PC-9 (cell line): ENCODE measurements at regions not wholly inside any gene's neighbourhood (a gene's known extent, or its start where the extent isn't known, plus 50 kb on each side); places are given as distances from the start of the nearest gene placed in this dataset.

Experiments
- BruUV-seq: library from RNA; stranded (reverse); fragments of 400-500 nt; replicated peaks from 2 replicates; lab custom pipeline; 2021; lab: Mats Ljungman, UMichigan
- CTCF ChIA-PET: fragments of 300-600 bp; sonication (Branson Sonifier 250); formaldehyde crosslinking; loops from one replicate; lab custom pipeline; 2022; ENCODE audit warnings: antibody characterized with exemption; lab: Charles Lee
- POLR2A ChIA-PET: fragments of 300-600 bp; sonication (Branson Sonifier 250); formaldehyde crosslinking; loops from one replicate; lab custom pipeline; 2022; ENCODE audit warnings: antibody characterized with exemption; ENCODE audit not compliant: unreplicated experiment; lab: Charles Lee
- DNase-seq, 2 experiments: peaks; one replicate each; pipeline versions ENCODE4 v3.0.0 to v3.0.0-alpha.2; 2015 to 2022; ENCODE audit warnings: mixed read lengths in 1 of 2
- H2AFZ ChIP-seq: fragments of 200-600 bp; sonication (generic); 2 replicates; pipeline ENCODE4 v1.8.1; 2017; ENCODE audit warnings: antibody characterized with exemption
- H3F3A ChIP-seq: fragments of 200-600 bp; sonication (generic); 2 replicates; pipeline ENCODE4 v1.8.1; 2017; ENCODE audit warnings: antibody characterized with exemption, mild to moderate bottlenecking, low read depth; ENCODE audit not compliant: insufficient read depth
- H3K27ac ChIP-seq: fragments of 200-600 bp; sonication (generic); 2 replicates; pipeline ENCODE4 v1.6.1; 2016; ENCODE audit warnings: mixed run types
- H3K27me3 ChIP-seq: fragments of 200-600 bp; sonication (generic); 2 replicates; pipeline ENCODE4 v1.6.1; 2016; ENCODE audit warnings: low read depth, mixed run types; ENCODE audit not compliant: insufficient read depth
- H3K36me3 ChIP-seq: fragments of 200-600 bp; sonication (generic); 2 replicates; pipeline ENCODE4 v1.6.1; 2016; ENCODE audit warnings: low read depth, mixed run types
- H3K4me1 ChIP-seq: fragments of 200-600 bp; sonication (generic); replicated peaks from 2 replicates; pipeline ENCODE4 v1.6.1; 2016; ENCODE audit warnings: mixed run types; ENCODE audit not compliant: insufficient read depth
- H3K4me2 ChIP-seq: fragments of 200-600 bp; sonication (generic); 2 replicates; pipeline ENCODE4 v1.6.1; 2017; ENCODE audit warnings: mixed run types
- H3K4me3 ChIP-seq: fragments of 200-600 bp; sonication (generic); 2 replicates; pipeline ENCODE4 v1.6.1; 2016; ENCODE audit warnings: mixed run types
- H3K79me2 ChIP-seq: fragments of 200-600 bp; sonication (generic); 2 replicates; pipeline ENCODE4 v1.6.1; 2017; ENCODE audit warnings: low read depth, mixed run types
- H3K9me2 ChIP-seq: fragments of 200-600 bp; sonication (generic); 2 replicates; pipeline ENCODE4 v1.8.1; 2017; ENCODE audit warnings: mild to moderate bottlenecking; ENCODE audit not compliant: insufficient read depth
- H3K9me3 ChIP-seq: fragments of 200-600 bp; sonication (generic); 2 replicates; pipeline ENCODE4 v1.8.1; 2016; ENCODE audit warnings: low read depth; ENCODE audit not compliant: insufficient read depth
- H4K20me1 ChIP-seq: fragments of 200-600 bp; sonication (generic); 2 replicates; pipeline ENCODE4 v1.8.1; 2017; ENCODE audit not compliant: insufficient read depth
- CTCF ChIP-seq: fragments of 200-600 bp; sonication (generic); conservative IDR thresholded peaks from 2 replicates; pipeline ENCODE4 v1.6.1; 2017; ENCODE audit warnings: mixed run types, antibody characterized with exemption, mild to moderate bottlenecking, moderate library complexity
- EZH2 ChIP-seq: fragments of 200-600 bp; sonication (generic); IDR thresholded peaks from 2 replicates; pipeline ENCODE4 v1.8.0; 2017; ENCODE audit warnings: antibody characterized with exemption, low read depth
- intact Hi-C: fragments of 100-400 bp; cut with micrococcal nuclease; formaldehyde crosslinking; loops from one replicate; pipeline ENCODE4 v1.10.0; 2022; ENCODE audit not compliant: unreplicated experiment

DNA sequence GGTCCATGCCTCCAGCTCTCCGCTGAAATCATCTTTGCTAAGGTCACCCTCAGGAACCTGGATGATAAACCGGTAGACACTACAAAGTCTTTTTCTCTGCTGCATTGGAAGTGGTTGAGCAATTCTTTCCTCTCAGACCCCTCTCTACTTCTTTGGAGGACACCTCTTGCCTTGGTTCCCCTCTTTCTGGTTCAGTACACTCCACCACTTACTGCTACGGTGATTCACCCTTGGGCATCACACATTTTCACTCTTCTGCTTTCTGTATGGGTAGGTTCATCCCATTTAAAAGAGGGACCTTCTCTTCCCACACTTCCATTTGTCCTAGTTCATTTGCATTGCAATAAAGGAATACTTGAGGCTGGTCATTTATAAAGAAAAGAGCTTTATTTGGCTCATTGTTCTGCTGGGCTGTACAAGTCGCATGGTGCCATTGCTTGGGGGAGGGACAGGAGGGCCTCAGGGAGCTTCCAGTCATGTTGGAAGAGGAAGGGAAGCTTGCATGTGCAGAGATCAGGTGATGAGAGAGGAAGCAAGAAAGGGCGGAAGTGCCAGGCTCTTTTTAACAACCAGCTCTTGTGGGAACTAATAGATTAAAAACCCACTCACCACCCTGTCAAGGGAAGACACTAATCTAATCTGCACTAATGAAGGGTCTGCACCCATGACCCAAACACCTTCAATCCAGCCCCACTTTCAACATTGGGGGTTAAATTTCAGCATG, 149.7 kb upstream of the TMEM170B start:
- H3K36me3 ChIP-seq, result no peaks in the 10 kb centered on the region
- 0 out of 2 replicates have a peak overlapping the region, but pooled peaks have one; percentile 94 for H3K27ac ChIP-seq
- intact Hi-C loops, result no loop called here
- CTCF ChIA-PET, result no interaction called here
- no TSS peak for BruUV-seq
- H3K9me3 ChIP-seq, result no peaks in the 10 kb centered on the region
- no peak overlapping the region for H3K4me3 ChIP-seq
- DNase-seq, result no peak
- TF ChIP-seq CTCF (no peak), EZH2 (no peak)
- H4K20me1 ChIP-seq, result no peaks in the 10 kb centered on the region
- H3K4me1 ChIP-seq, result peaks cover 44% of the 10 kb centered on the region
- H2AFZ ChIP-seq, result no peak overlapping the region
- POLR2A ChIA-PET, result no interaction called here
- H3F3A ChIP-seq, result peaks cover 37% of the 10 kb centered on the region
- H3K4me2 ChIP-seq, result no peak overlapping the region
- H3K9me2 ChIP-seq, result no peaks in the 10 kb centered on the region
- H3K27me3 ChIP-seq, result no peaks in the 10 kb centered on the region
- no peaks in the 10 kb centered on the region for H3K79me2 ChIP-seq

- Histone ChIP-seq H3K9me2 (no peaks in the 10 kb centered on the region), H3K4me3 (no peak overlapping the region), H2AFZ (no peak overlapping the region), H3K4me1 (peaks cover 32% of the 10 kb centered on the region), H4K20me1 (no peaks in the 10 kb centered on the region), H3F3A (peaks cover 25% of the 10 kb centered on the region), H3K79me2 (no peaks in the 10 kb centered on the region), H3K4me2 (no peak overlapping the region), H3K36me3 (no peaks in the 10 kb centered on the region), H3K9me3 (no peaks in the 10 kb centered on the region), H3K27ac (no peak overlapping the region), H3K27me3 (no peaks in the 10 kb centered on the region)
- intact Hi-C loops, result no loop called here
- no peak for TF ChIP-seq EZH2
- TF ChIP-seq CTCF, result no peak
- ChIA-PET POLR2A (interaction anchor here (0.5 kb wide), 1 partner anchor 18 kb away, joined by 5 read pairs; no protein-coding TSS in a partner anchor), CTCF (no interaction called here)
- BruUV-seq, result no TSS peak
- DNase-seq, result no peak
Observed at GRCh38 chr6:11386726-11387125, 150.8 kb upstream of the TMEM170B start.

- Histone ChIP-seq H3K9me3 (no peaks in the 10 kb centered on the region), H3K4me2 (no peak overlapping the region), H3K79me2 (no peaks in the 10 kb centered on the region), H3K4me3 (no peak overlapping the region), H3K4me1 (peaks cover 29% of the 10 kb centered on the region), H3K36me3 (no peaks in the 10 kb centered on the region), H4K20me1 (no peaks in the 10 kb centered on the region), H3F3A (peaks cover 25% of the 10 kb centered on the region), H2AFZ (no peak overlapping the region), H3K9me2 (no peaks in the 10 kb centered on the region), H3K27me3 (no peaks in the 10 kb centered on the region), H3K27ac (no peak overlapping the region)
- no TSS peak for BruUV-seq
- ChIA-PET POLR2A (interaction anchor here (0.5 to 0.6 kb wide), 2 partner anchors 18 to 28 kb away, joined by 5 to 9 read pairs; no protein-coding TSS in a partner anchor), CTCF (no interaction called here)
- DNase-seq, result no peak
- intact Hi-C loops, result no loop called here
- no peak for TF ChIP-seq EZH2
- no peak for TF ChIP-seq CTCF
Observed at GRCh38 chr6:11386323-11386722, 151.2 kb upstream of the TMEM170B start.
